HFFc6 (cell line): ENCODE measurements at regions not wholly inside any gene's neighbourhood (a gene's known extent, or its start where the extent isn't known, plus 50 kb on each side); places are given as distances from the start of the nearest gene placed in this dataset.

Experiments used
- DNase-seq: peaks from one replicate; pipeline ENCODE4 v3.0.0-alpha.2; 2018
- H3K27ac Mint-ChIP-seq: 2 replicates; pipeline ENCODE4 v1.8.0; 2020; ENCODE audit warnings: mild to moderate bottlenecking, mixed read lengths
- H3K27me3 Mint-ChIP-seq: 2 replicates; pipeline ENCODE4 v1.8.0; 2021; ENCODE audit warnings: mild to moderate bottlenecking, moderate library complexity, mixed read lengths; ENCODE audit not compliant: insufficient read depth
- H3K36me3 Mint-ChIP-seq: 2 replicates; pipeline ENCODE4 v1.8.0; 2021; ENCODE audit warnings: low read depth, mixed read lengths
- H3K4me1 Mint-ChIP-seq: 2 replicates; pipeline ENCODE4 v1.8.0; 2020; ENCODE audit warnings: low read depth, mixed read lengths
- H3K4me3 Mint-ChIP-seq: 2 replicates; pipeline ENCODE4 v1.8.0; 2020; ENCODE audit warnings: mild to moderate bottlenecking, moderate library complexity, mixed read lengths
- H3K9me3 Mint-ChIP-seq: 2 replicates; pipeline ENCODE4 v1.8.0; 2020; ENCODE audit warnings: mild to moderate bottlenecking, mixed read lengths
- CTCF ChIP-seq: fragments of 200-600 bp; sonication (generic); IDR thresholded peaks from 2 replicates; pipeline ENCODE4 v1.5.0; 2021; ENCODE audit warnings: antibody characterized with exemption, mild to moderate bottlenecking

DNA sequence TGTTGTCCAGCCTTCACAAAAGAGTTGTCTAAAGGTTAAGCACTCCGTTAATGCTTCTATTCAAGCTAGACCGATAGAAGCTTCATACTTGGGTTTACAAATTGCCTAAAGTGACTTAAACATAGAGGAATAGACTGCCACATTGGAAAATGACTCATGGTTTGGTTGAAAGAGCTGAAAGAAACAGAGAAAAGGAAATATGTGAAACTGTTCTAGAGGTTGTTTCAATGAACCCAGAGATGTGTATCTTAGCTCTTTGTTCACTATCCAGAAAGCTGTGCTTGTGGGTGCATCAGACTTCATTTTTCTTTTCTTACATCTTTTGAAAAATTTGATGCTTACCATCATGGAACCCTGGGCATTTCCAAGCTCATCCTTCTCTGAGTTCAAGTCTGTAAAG is 736.2 kb downstream of the INHBA start:
- H3K27ac Mint-ChIP-seq: no peak overlapping the region
- no peak for DNase-seq
- H3K36me3 Mint-ChIP-seq: no peaks in the 10 kb centered on the region
- peaks cover 3% of the 10 kb centered on the region for H3K9me3 Mint-ChIP-seq
- no peak for TF ChIP-seq CTCF
- H3K27me3 Mint-ChIP-seq: peaks cover 2% of the 10 kb centered on the region; the same call in 1 of the 2 replicates
- no peaks in the 10 kb centered on the region for H3K4me1 Mint-ChIP-seq
- no peak overlapping the region for H3K4me3 Mint-ChIP-seq

- Mint-ChIP-seq H3K9me3 (peaks cover 6% of the 10 kb centered on the region), H3K4me1 (no peaks in the 10 kb centered on the region), H3K4me3 (no peak overlapping the region), H3K36me3 (no peaks in the 10 kb centered on the region), H3K27me3 (no peaks in the 10 kb centered on the region), H3K27ac (no peak overlapping the region)
- no peak for DNase-seq
- no peak for TF ChIP-seq CTCF
Measured at GRCh38 chr7:40965774-40966173, 737.1 kb downstream of the INHBA start.

- Mint-ChIP-seq H3K27me3 (no peaks in the 10 kb centered on the region), H3K27ac (no peak overlapping the region), H3K36me3 (no peaks in the 10 kb centered on the region), H3K4me1 (no peaks in the 10 kb centered on the region), H3K4me3 (no peak overlapping the region), H3K9me3 (peaks cover 6% of the 10 kb centered on the region)
- no peak for DNase-seq
- TF ChIP-seq CTCF: no peak
Measured at GRCh38 chr7:40965016-40965415, 737.9 kb downstream of the INHBA start.

DNA sequence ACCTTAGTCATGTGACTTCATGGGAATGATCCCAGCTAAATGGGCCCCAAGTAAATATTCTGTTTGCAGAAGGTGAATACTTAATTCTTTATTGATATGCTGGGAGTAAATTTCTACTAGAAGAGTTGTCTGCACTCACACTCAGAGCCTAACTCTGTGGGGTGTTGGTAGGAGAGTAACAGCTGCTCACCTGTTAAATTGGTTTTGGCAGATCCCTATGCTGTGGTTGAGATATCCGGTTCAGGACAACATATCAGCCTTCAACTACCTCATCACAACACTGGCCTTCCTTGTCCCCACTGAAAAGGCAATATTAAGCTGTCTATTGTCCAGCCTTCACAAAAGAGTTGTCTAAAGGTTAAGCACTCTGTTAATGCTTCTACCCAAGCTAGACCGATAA is 738.3 kb downstream of the INHBA start:
- Mint-ChIP-seq H3K4me3 (no peak overlapping the region), H3K4me1 (no peaks in the 10 kb centered on the region)
- no peak for TF ChIP-seq CTCF

DNA sequence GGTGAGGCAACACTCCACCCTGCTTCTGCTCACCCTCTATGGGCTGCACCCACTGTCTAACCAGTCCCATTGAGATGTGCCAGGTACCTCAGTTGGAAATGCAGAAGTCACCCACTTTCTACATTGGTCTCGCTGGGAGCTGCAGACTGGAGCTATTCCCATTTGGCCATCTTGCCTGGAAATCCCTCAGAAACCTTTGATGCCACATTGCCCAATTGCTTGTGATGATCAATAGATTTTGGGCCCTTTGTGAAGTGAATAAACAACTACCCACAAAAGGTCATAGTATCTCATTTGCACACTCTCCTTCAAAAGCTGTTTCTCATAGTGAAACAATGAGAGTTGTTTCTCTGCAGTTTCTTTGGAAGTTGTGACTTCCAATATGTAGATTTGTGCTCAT is 742.9 kb downstream of the INHBA start:
- Mint-ChIP-seq H3K4me1 (no peaks in the 10 kb centered on the region), H3K4me3 (no peak overlapping the region), H3K27ac (no peak overlapping the region), H3K36me3 (peaks cover 6% of the 10 kb centered on the region; the same call in 1 of the 2 replicates), H3K9me3 (peaks cover 6% of the 10 kb centered on the region), H3K27me3 (no peaks in the 10 kb centered on the region)
- DNase-seq: no peak
- TF ChIP-seq CTCF: no peak

More for the DNA sequence above, 738.3 kb downstream of the INHBA start:
- Mint-ChIP-seq H3K27me3 (no peaks in the 10 kb centered on the region), H3K9me3 (peaks cover 6% of the 10 kb centered on the region), H3K36me3 (no peaks in the 10 kb centered on the region), H3K27ac (no peak overlapping the region)
- no peak for DNase-seq

DNA sequence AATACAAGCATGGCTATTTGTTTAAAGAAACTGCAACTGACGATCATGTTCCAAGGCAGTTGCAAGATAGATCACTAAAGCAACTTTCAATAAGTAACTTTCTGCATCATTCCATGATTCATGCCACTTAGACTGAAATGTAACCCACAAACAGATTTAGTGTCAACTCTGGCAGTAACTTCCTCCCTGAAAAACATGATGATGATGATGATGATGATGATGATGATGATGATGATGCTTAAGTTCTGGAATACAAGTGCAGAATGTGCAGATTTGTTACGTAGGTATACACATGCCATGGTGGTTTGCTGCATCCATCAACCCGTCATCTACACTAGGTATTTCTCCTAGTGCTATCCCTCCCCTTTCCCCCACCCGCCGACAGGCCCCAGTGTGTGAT is 754.7 kb downstream of the INHBA start:
- Mint-ChIP-seq H3K9me3 (peaks cover 26% of the 10 kb centered on the region), H3K27ac (no peak overlapping the region), H3K27me3 (peaks cover 2% of the 10 kb centered on the region; the same call in 1 of the 2 replicates), H3K36me3 (peaks cover 29% of the 10 kb centered on the region), H3K4me3 (no peak overlapping the region), H3K4me1 (peaks cover 6% of the 10 kb centered on the region; the same call in 1 of the 2 replicates)
- DNase-seq: no peak
- no peak for TF ChIP-seq CTCF
